ENCODE measurements at regions not wholly inside any gene's neighbourhood (a gene's known extent, or its start where the extent isn't known, plus 50 kb on each side); places are given as distances from the start of the nearest gene placed in this dataset.

DNA sequence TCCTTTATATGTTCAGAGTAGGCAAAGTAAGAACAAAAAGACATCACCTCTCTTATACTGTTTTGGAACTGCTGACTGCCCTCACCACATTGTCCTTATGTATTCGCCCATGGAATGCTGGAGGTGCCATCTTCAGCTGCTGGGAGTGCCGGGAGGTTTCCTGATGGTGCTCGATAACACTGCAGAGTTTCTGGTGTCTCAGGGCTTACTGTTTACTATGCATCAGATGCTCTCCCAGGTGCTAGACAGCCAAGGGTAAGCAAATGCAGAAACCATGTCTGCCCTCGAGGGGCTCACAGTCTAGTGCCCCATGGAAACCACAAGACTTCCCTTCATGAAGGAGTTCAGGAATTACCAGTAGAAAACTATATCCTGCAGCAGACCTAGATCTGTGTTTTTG is 70.1 kb upstream of the SMIM23 start:
- TF ChIP-seq, protein P1, sequence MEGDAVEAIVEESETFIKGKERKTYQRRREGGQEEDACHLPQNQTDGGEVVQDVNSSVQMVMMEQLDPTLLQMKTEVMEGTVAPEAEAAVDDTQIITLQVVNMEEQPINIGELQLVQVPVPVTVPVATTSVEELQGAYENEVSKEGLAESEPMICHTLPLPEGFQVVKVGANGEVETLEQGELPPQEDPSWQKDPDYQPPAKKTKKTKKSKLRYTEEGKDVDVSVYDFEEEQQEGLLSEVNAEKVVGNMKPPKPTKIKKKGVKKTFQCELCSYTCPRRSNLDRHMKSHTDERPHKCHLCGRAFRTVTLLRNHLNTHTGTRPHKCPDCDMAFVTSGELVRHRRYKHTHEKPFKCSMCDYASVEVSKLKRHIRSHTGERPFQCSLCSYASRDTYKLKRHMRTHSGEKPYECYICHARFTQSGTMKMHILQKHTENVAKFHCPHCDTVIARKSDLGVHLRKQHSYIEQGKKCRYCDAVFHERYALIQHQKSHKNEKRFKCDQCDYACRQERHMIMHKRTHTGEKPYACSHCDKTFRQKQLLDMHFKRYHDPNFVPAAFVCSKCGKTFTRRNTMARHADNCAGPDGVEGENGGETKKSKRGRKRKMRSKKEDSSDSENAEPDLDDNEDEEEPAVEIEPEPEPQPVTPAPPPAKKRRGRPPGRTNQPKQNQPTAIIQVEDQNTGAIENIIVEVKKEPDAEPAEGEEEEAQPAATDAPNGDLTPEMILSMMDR (conservative IDR thresholded peaks at IDR 0.05; ENCODE audit: low read depth, low read length), result no peak
- TF ChIP-seq POLR2A (IDR thresholded peaks at IDR 0.05; ENCODE audit: low read depth, low read length) (no peak), ELK1 (IDR thresholded peaks at IDR 0.05; ENCODE audit: borderline replicate concordance, low read depth, low read length) (no peak), SMC3 (IDR thresholded peaks at IDR 0.05; ENCODE audit: low read depth, low read length) (no peak), MAZ (IDR thresholded peaks at IDR 0.05; ENCODE audit: borderline replicate concordance, low read depth, low read length) (no peak), MXI1 (IDR thresholded peaks at IDR 0.05; ENCODE audit: borderline replicate concordance, low read depth, low read length) (no peak), CHD1 (IDR thresholded peaks at IDR 0.05; ENCODE audit: low read depth, low read length) (no peak), RCOR1 (IDR thresholded peaks at IDR 0.05; ENCODE audit: insufficient replicate concordance, low read length) (no peak)
- TF ChIP-seq, protein P2, sequence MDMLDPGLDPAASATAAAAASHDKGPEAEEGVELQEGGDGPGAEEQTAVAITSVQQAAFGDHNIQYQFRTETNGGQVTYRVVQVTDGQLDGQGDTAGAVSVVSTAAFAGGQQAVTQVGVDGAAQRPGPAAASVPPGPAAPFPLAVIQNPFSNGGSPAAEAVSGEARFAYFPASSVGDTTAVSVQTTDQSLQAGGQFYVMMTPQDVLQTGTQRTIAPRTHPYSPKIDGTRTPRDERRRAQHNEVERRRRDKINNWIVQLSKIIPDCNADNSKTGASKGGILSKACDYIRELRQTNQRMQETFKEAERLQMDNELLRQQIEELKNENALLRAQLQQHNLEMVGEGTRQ (IDR thresholded peaks at IDR 0.05; ENCODE audit: low read depth, low read length), result no peak
